Testis (tissue), 2 donors: ENCODE measurements at regions not wholly inside any gene's neighbourhood (a gene's known extent, or its start where the extent isn't known, plus 50 kb on each side); places are given as distances from the start of the nearest gene placed in this dataset.
A peak's percentile ranks its signal among the peaks of the same experiment; 100 is the strongest.

ENCODE experiments used
- DNase-seq: peaks from one replicate; pipeline ENCODE4 v3.0.0-alpha.2; 2019
- H3K27ac ChIP-seq, 2 donors: fragments of 200-600 bp; sonication (generic); one replicate each; pipeline ENCODE4 v1.5.1; 2019
- H3K27me3 ChIP-seq: fragments of 200-600 bp; sonication (generic); one replicate; pipeline ENCODE4 v1.5.1; 2019
- H3K36me3 ChIP-seq: fragments of 200-600 bp; sonication (generic); one replicate; pipeline ENCODE4 v1.5.1; 2017; ENCODE audit warnings: low read depth; ENCODE audit errors: missing control alignments
- H3K4me1 ChIP-seq: fragments of 200-600 bp; sonication (generic); one replicate; pipeline ENCODE4 v1.5.1; 2019
- H3K4me3 ChIP-seq, 2 donors: fragments of 200-600 bp; sonication (generic); one replicate each; pipeline ENCODE4 v1.5.1; 2017 to 2019
- H3K9me3 ChIP-seq: fragments of 200-600 bp; sonication (generic); one replicate; pipeline ENCODE4 v1.5.1; 2017
- CTCF ChIP-seq, 3 experiments: fragments of 450-650 bp in 2 of 3; fragments of 200-600 bp in 1 of 3; sonication (generic) in 1 of 3; IDR thresholded peaks; one replicate each; pipeline ENCODE4 v1.5.1; 2016 to 2019; ENCODE audit warnings: antibody characterized with exemption in 3 of 3, mild to moderate bottlenecking in 2 of 3, moderate library complexity in 1 of 3
- POLR2A ChIP-seq: fragments of 450-650 bp; IDR thresholded peaks from one replicate; pipeline ENCODE4 v1.6.1; 2017; ENCODE audit warnings: antibody characterized with exemption, mild to moderate bottlenecking, moderate library complexity
- WGBS, 2 donors: methylation state at CpG; one replicate each; pipeline ENCODE4 v1.1.5; 2018; 5-methylcytosine and 5-hydroxymethylcytosine counted together
- intact Hi-C: fragments of 100-400 bp; cut with DNase I; formaldehyde crosslinking; loops from one replicate; pipeline ENCODE4 v1.15.1; 2023; ENCODE audit warnings: low total_unique reads

GRCh38 chr17:416293-417206 is 63.9 kb upstream of the RPH3AL start:
- intact Hi-C loops: no loop called here
- Histone ChIP-seq H3K27ac (no peak overlapping the region), H3K4me3 (no peak overlapping the region), H3K4me1 (no peaks in the 10 kb centered on the region), H3K36me3 (no peaks in the 10 kb centered on the region), H3K27me3 (no peaks in the 10 kb centered on the region), H3K9me3 (no peaks in the 10 kb centered on the region)
- TF ChIP-seq CTCF (IDR thresholded peaks at IDR 0.05) (no peak), POLR2A (no peak)
- 75 to 85% methylated on average over 15 to 23 of the region's 23 CpGs for WGBS, 2 donors
- DNase-seq: no peak

- 85 to 89% methylated on average over 23 to 24 of the region's 25 CpGs for WGBS, 2 donors
- no peak for TF ChIP-seq POLR2A
- no peak for TF ChIP-seq CTCF (IDR thresholded peaks at IDR 0.05)
- no peak for DNase-seq
Observed at GRCh38 chr17:413706-414380, 61.2 kb upstream of the RPH3AL start.

GRCh38 chr17:413016-413350 is 60.4 kb upstream of the RPH3AL start:
- WGBS, 2 donors: 81 to 95% methylated on average over 10 of the region's 10 CpGs
- no peak for TF ChIP-seq CTCF (IDR thresholded peaks at IDR 0.05)
- no peak for TF ChIP-seq POLR2A
- intact Hi-C loops: no loop called here
- H3K4me3 ChIP-seq: no peak overlapping the region
- H3K36me3 ChIP-seq: no peaks in the 10 kb centered on the region
- H3K9me3 ChIP-seq: no peaks in the 10 kb centered on the region
- DNase-seq: no peak
- H3K27ac ChIP-seq: no peak overlapping the region
- H3K4me1 ChIP-seq: peaks cover 9% of the 10 kb centered on the region
- H3K27me3 ChIP-seq: no peaks in the 10 kb centered on the region

More at GRCh38 chr17:413706-414380, 61.2 kb upstream of the RPH3AL start:
- intact Hi-C loops: no loop called here
- Histone ChIP-seq H3K9me3 (no peaks in the 10 kb centered on the region), H3K36me3 (no peaks in the 10 kb centered on the region), H3K27ac (no peak overlapping the region), H3K27me3 (no peaks in the 10 kb centered on the region), H3K4me1 (peaks cover 9% of the 10 kb centered on the region), H3K4me3 (no peak overlapping the region)

GRCh38 chr17:412211-413015 is 59.8 kb upstream of the RPH3AL start:
- intact Hi-C loops: no loop called here
- peak; percentile 64 for DNase-seq
- H3K9me3 ChIP-seq: no peaks in the 10 kb centered on the region
- no peaks in the 10 kb centered on the region for H3K36me3 ChIP-seq
- TF ChIP-seq POLR2A (no peak), CTCF (IDR thresholded peaks at IDR 0.05) (peak; percentile 60 to 89 (median 71))
- WGBS, 2 donors: 70 to 74% methylated on average over 15 of the region's 15 CpGs
- H3K4me1 ChIP-seq: peaks cover 9% of the 10 kb centered on the region
- no peaks in the 10 kb centered on the region for H3K27me3 ChIP-seq
- H3K27ac ChIP-seq: no peak overlapping the region
- H3K4me3 ChIP-seq: no peak overlapping the region
